Sigmoid colon (tissue), 4 donors: ENCODE measurements at regions not wholly inside any gene's neighbourhood (a gene's known extent, or its start where the extent isn't known, plus 50 kb on each side); places are given as distances from the start of the nearest gene placed in this dataset.

ENCODE experiments used
- EP300 ChIP-seq, 4 donors: sonication (generic); formaldehyde crosslinking; IDR thresholded peaks; one replicate each; pipeline ENCODE4 v1.6.1; 2017; ENCODE audit warnings: antibody characterized with exemption in 4 of 4
- POLR2A ChIP-seq, 2 donors: fragments of 450-650 bp; IDR thresholded peaks; one replicate each; pipeline ENCODE4 v1.6.1; 2016; ENCODE audit warnings: antibody characterized with exemption in 2 of 2, mild to moderate bottlenecking in 2 of 2, moderate library complexity in 2 of 2
- POLR2AphosphoS5 ChIP-seq, 4 donors: sonication (generic); formaldehyde crosslinking; IDR thresholded peaks; one replicate each; pipeline ENCODE4 v1.6.1; 2017; ENCODE audit warnings: antibody characterized with exemption in 4 of 4
- TF ChIP-seq, protein P1 (sequence below), 4 experiments: fragments of 450-650 bp in 3 of 4; fragments of 200-600 bp in 1 of 4; IDR thresholded peaks; one replicate each; pipeline ENCODE4 v1.5.1; 2016 to 2019; ENCODE audit warnings: antibody characterized with exemption in 4 of 4, mild to moderate bottlenecking in 3 of 4, moderate library complexity in 2 of 4

DNA sequence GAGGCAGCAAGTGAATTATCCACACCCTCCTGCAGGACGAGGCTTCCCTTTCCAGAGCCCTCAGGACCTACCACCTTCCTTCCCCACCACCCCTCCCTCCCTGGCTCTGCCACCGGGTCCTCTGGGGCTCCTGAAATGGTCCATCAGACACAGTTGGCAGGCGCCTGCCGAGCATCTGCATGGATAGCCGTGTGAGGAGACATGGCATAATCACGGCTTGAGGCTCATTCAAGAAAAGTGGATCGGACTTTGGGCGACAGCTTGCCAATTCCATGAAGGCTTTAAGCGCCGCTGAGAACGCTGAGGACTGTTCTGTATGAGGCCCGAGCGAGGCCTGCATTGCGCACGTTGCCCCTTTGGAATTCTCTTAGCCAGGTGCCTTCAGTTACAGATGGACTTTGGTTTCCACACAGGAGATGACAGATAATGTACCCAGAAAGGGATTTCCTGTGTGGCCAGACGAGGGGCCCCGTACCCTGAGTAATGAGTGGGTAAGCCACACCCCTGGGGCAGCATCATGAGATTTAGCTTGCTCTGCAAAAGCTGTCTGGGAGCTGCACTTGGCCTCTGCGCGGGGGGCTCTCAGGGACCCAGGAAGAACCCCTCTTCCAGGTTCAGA lies 179.8 kb downstream of the OLFM1 start:
- TF ChIP-seq POLR2AphosphoS5 (IDR thresholded peaks at IDR 0.05) = no peak
- TF ChIP-seq EP300 (IDR thresholded peaks at IDR 0.05) = no peak
- TF ChIP-seq, protein P1, sequence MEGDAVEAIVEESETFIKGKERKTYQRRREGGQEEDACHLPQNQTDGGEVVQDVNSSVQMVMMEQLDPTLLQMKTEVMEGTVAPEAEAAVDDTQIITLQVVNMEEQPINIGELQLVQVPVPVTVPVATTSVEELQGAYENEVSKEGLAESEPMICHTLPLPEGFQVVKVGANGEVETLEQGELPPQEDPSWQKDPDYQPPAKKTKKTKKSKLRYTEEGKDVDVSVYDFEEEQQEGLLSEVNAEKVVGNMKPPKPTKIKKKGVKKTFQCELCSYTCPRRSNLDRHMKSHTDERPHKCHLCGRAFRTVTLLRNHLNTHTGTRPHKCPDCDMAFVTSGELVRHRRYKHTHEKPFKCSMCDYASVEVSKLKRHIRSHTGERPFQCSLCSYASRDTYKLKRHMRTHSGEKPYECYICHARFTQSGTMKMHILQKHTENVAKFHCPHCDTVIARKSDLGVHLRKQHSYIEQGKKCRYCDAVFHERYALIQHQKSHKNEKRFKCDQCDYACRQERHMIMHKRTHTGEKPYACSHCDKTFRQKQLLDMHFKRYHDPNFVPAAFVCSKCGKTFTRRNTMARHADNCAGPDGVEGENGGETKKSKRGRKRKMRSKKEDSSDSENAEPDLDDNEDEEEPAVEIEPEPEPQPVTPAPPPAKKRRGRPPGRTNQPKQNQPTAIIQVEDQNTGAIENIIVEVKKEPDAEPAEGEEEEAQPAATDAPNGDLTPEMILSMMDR (IDR thresholded peaks at IDR 0.05) = no peak
- TF ChIP-seq POLR2A (IDR thresholded peaks at IDR 0.05) = no peak
